ENCODE measurements at regions not wholly inside any gene's neighbourhood (a gene's known extent, or its start where the extent isn't known, plus 50 kb on each side); places are given as distances from the start of the nearest gene placed in this dataset.

DNA sequence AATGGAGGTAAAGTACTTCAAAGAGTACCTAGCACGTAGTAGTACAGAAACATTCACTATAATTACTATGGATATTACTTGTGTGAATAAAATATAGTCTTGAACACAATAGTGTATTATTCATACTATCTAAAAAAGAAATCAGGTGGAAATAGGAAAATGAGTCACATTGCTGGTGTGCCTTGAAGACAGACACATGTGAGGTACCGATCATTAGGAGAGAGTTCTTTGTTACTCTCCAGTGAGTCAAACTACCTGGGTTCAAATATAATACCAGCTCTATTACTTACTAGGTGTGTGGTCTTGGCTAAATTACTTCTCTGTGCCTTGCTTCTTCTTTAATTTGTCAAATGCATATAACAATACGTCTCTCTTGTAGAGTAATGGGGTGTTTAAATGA, 50.8 kb upstream of the BEND6 start:
- DNase-seq: no peak
- H3K4me3 ChIP-seq (replicated peaks in 1 of 3): no peak overlapping the region
- TF ChIP-seq, protein P1, sequence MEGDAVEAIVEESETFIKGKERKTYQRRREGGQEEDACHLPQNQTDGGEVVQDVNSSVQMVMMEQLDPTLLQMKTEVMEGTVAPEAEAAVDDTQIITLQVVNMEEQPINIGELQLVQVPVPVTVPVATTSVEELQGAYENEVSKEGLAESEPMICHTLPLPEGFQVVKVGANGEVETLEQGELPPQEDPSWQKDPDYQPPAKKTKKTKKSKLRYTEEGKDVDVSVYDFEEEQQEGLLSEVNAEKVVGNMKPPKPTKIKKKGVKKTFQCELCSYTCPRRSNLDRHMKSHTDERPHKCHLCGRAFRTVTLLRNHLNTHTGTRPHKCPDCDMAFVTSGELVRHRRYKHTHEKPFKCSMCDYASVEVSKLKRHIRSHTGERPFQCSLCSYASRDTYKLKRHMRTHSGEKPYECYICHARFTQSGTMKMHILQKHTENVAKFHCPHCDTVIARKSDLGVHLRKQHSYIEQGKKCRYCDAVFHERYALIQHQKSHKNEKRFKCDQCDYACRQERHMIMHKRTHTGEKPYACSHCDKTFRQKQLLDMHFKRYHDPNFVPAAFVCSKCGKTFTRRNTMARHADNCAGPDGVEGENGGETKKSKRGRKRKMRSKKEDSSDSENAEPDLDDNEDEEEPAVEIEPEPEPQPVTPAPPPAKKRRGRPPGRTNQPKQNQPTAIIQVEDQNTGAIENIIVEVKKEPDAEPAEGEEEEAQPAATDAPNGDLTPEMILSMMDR (IDR thresholded peaks at IDR 0.05): no peak
- WGBS, 2 donors: 51 to 54% methylated on average over 3 of the region's 3 CpGs
- H3K36me3 ChIP-seq: no peaks in the 10 kb centered on the region
- peaks cover 0 to 1% of the 10 kb centered on the region in 2 donors for H3K4me1 ChIP-seq
- H3K9me3 ChIP-seq: no peaks in the 10 kb centered on the region
- H3K27ac ChIP-seq: no peak overlapping the region
- intact Hi-C loops (cut with DNase I): loop anchor here (5.0 kb wide), 1 partner anchor 413 kb away; the partner anchor contains the start of gene PRIM2
- no peaks in the 10 kb centered on the region for H3K27me3 ChIP-seq

DNA sequence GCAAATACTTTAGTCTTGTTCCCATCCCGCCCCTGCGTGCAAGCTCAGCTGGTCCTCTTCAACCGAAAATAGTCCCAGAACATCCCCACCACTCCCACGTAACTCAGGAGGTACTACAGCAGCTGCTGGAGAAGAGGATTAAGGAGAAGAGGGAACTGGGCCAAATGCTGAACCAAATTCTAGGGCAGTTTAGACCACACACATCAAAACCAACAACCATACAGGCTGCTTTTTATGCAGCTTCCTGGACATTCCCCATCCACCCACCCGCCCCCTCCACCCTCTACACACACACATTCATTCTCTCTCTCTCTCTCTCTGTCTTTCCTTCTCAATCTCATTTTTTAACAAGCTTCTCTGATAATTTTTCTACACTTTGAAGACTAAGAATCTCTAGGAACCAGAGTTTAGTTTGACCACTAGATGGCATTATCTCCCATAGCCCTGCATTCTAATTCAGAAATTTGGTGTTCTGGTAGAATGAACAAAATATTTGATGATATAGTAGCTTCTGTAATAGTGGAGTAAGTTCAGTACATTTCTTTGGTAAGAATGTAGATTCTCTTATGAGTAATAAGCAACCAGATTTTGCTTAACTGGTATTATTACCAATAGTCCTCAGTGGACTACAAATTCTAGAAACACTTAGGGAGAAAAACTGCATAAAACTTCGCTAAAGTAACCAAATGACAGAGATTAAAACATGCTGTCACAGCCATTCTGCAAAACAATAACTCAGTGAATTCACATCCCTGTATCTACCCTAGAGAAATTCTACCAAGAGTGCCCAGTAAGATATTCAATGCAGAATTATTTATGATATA, 52.1 kb upstream of the BEND6 start:
- 30 to 33% methylated on average over 6 of the region's 6 CpGs for WGBS, 2 donors
- Histone ChIP-seq H3K27ac (no peak overlapping the region), H3K4me3 (replicated peaks in 1 of 3) (no peak overlapping the region), H3K4me1 (no peaks in the 10 kb centered on the region), H3K27me3 (no peaks in the 10 kb centered on the region), H3K9me3 (no peaks in the 10 kb centered on the region), H3K36me3 (no peaks in the 10 kb centered on the region)
- intact Hi-C loops (cut with DNase I): loop anchor here (5.0 kb wide), 1 partner anchor 414 kb away; the partner anchor contains the start of gene PRIM2
- DNase-seq: no peak
- TF ChIP-seq, protein P1 (IDR thresholded peaks at IDR 0.05): peak; percentile 2 to 76 (median 50)
- TF ChIP-seq POLR2A (IDR thresholded peaks at IDR 0.05): no peak

DNA sequence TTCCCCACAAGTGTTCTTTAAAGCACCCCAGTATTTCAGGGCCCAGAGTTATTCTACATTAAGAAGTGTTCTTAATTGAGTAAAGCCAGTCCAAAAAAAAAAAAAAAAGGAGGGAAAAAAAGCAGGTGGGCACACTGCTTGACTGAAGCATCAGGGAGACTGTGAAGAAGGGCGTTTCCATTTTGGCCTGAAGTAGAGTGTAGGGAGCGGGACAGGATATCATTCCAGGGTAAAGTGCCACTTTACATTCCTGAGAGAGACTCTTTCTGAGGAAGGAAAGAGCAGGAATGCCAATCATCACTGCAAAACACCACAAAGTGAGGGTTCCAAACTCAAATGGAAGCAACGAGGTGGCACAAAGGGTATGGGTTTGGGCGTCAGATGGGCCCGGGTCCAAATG, 54.1 kb upstream of the BEND6 start:
- 40 to 43% methylated on average over 5 of the region's 5 CpGs for WGBS, 2 donors
- DNase-seq: no peak
- Histone ChIP-seq H3K4me1 (no peaks in the 10 kb centered on the region), H3K27ac (no peak overlapping the region), H3K27me3 (no peaks in the 10 kb centered on the region), H3K4me3 (replicated peaks in 1 of 3) (no peak overlapping the region), H3K9me3 (no peaks in the 10 kb centered on the region), H3K36me3 (no peaks in the 10 kb centered on the region)
- TF ChIP-seq POLR2A (IDR thresholded peaks at IDR 0.05): no peak
- TF ChIP-seq, protein P1 (IDR thresholded peaks at IDR 0.05): no peak
- intact Hi-C loops (cut with DNase I): loop anchor here (5.0 kb wide), 1 partner anchor 417 kb away; the partner anchor contains the start of gene PRIM2

DNA sequence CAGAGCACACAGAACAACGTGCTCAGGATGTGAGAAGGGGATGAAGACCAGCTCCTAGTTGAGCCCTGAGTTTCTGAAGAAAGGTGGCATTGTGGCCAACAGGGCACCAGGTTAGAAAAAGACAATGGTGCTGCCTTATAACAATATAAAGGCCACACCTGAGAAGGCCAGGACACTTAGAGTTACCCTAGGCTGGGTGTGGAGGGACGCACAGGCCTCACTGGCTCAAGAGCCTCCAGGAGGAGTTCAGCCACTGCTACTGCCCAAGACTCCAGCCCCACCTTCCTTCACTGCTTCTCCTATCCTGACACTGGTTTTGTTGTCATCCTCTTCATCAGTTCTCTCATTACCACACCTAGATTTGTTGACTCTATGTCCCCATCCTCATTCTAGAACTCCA, 55.2 kb upstream of the BEND6 start:
- intact Hi-C loops (cut with DNase I): loop anchor here (5.0 kb wide), 1 partner anchor 418 kb away; the partner anchor contains the start of gene PRIM2
- no peak for TF ChIP-seq POLR2A (IDR thresholded peaks at IDR 0.05)
- TF ChIP-seq, protein P1 (IDR thresholded peaks at IDR 0.05): no peak
- Histone ChIP-seq H3K9me3 (no peaks in the 10 kb centered on the region), H3K4me3 (replicated peaks in 1 of 3) (no peak overlapping the region), H3K27ac (no peak overlapping the region), H3K36me3 (no peaks in the 10 kb centered on the region), H3K27me3 (no peaks in the 10 kb centered on the region), H3K4me1 (no peaks in the 10 kb centered on the region)
- 93 to 94% methylated on average over 2 of the region's 2 CpGs for WGBS, 2 donors
- no peak for DNase-seq

DNA sequence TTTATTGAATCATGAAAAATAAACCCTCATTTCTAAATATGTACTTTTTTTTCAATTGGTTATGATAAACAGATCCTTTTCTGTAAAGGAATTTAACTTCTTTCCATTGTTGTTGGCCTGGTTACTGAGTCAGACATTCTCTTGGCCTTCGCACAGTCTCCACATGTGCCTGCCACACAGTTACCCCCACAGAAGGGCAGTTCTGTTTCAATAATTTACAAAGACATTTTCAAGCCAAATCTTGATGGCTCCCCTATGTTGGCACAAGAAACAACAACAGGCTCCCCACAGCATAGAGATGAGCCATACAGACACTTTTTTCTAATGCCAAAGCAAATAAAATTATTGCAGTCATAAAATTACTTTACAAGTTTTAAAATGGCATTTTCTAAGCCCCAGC, 55.6 kb upstream of the BEND6 start:
- no peaks in the 10 kb centered on the region for H3K27me3 ChIP-seq
- no peaks in the 10 kb centered on the region for H3K9me3 ChIP-seq
- intact Hi-C loops (cut with DNase I): no loop called here
- TF ChIP-seq POLR2A (IDR thresholded peaks at IDR 0.05): no peak
- TF ChIP-seq, protein P1 (IDR thresholded peaks at IDR 0.05): no peak
- WGBS, 2 donors: 94 to 100% methylated on average over 1 of the region's 1 CpG
- no peak for DNase-seq
- no peaks in the 10 kb centered on the region for H3K4me1 ChIP-seq
- H3K27ac ChIP-seq: no peak overlapping the region
- no peaks in the 10 kb centered on the region for H3K36me3 ChIP-seq
- H3K4me3 ChIP-seq (replicated peaks in 1 of 3): no peak overlapping the region

Data from thyroid gland (tissue), 4 donors.